ENCODE measurements at regions not wholly inside any gene's neighbourhood (a gene's known extent, or its start where the extent isn't known, plus 50 kb on each side); places are given as distances from the start of the nearest gene placed in this dataset.

GRCh38 chr10:52977581-52977980 lies 205.0 kb upstream of the MBL2 start:
- Histone ChIP-seq H3K4me1 (no peaks in the 10 kb centered on the region), H3K27ac (no peak overlapping the region), H3K36me3 (no peaks in the 10 kb centered on the region), H3K9me3 (no peaks in the 10 kb centered on the region), H3K4me3 (no peak overlapping the region), H3K27me3 (no peaks in the 10 kb centered on the region)
- ATAC-seq (no peak), DNase-seq (no peak)
- TF ChIP-seq CTCF (IDR thresholded peaks at IDR 0.05): no peak
- TF ChIP-seq POLR2A (IDR thresholded peaks at IDR 0.05): no peak
- WGBS, 4 donors: 76 to 96% (median 88%) methylated on average over 2 of the region's 2 CpGs
- intact Hi-C loops (cut with DNase I): no loop called here

GRCh38 chr10:52967806-52968795 lies 195.5 kb upstream of the MBL2 start:
- intact Hi-C loops (cut with DNase I): no loop called here
- TF ChIP-seq CTCF (IDR thresholded peaks at IDR 0.05) (no peak), POLR2A (IDR thresholded peaks at IDR 0.05) (no peak)
- no peak overlapping the region for H3K27ac ChIP-seq
- DNase-seq: no peak
- 78 to 93% (median 86%) methylated on average over 4 of the region's 4 CpGs for WGBS, 4 donors
- no peak overlapping the region for H3K4me3 ChIP-seq
- no peaks in the 10 kb centered on the region for H3K4me1 ChIP-seq
- H3K27me3 ChIP-seq: no peaks in the 10 kb centered on the region
- no peak for ATAC-seq
- no peaks in the 10 kb centered on the region for H3K36me3 ChIP-seq
- H3K9me3 ChIP-seq: no peaks in the 10 kb centered on the region

- no peaks in the 10 kb centered on the region for H3K4me1 ChIP-seq
- H3K4me3 ChIP-seq: no peak overlapping the region
- ATAC-seq (no peak), DNase-seq (no peak)
- WGBS, 4 donors: 84 to 93% (median 88%) methylated on average over 1 of the region's 1 CpG
- H3K27me3 ChIP-seq: no peaks in the 10 kb centered on the region
- H3K27ac ChIP-seq: no peak overlapping the region
- no peak for TF ChIP-seq POLR2A (IDR thresholded peaks at IDR 0.05)
- no peak for TF ChIP-seq CTCF (IDR thresholded peaks at IDR 0.05)
- H3K36me3 ChIP-seq: no peaks in the 10 kb centered on the region
- H3K9me3 ChIP-seq: no peaks in the 10 kb centered on the region
- intact Hi-C loops (cut with DNase I): no loop called here
Observed at GRCh38 chr10:52966904-52967303, 194.3 kb upstream of the MBL2 start.

- Histone ChIP-seq H3K9me3 (no peaks in the 10 kb centered on the region), H3K4me1 (no peaks in the 10 kb centered on the region), H3K36me3 (no peaks in the 10 kb centered on the region), H3K4me3 (no peak overlapping the region), H3K27ac (no peak overlapping the region), H3K27me3 (no peaks in the 10 kb centered on the region)
- TF ChIP-seq CTCF (IDR thresholded peaks at IDR 0.05) (no peak), POLR2A (IDR thresholded peaks at IDR 0.05) (no peak)
- 62 to 70% (median 63%) methylated on average over 6 of the region's 6 CpGs for WGBS, 4 donors
- DNase-seq: no peak
- intact Hi-C loops (cut with DNase I): no loop called here
- no peak for ATAC-seq
Observed at GRCh38 chr10:52965938-52966401, 193.4 kb upstream of the MBL2 start.

Data from heart left ventricle (tissue), 16 donors.